ENCODE measurements at regions not wholly inside any gene's neighbourhood (a gene's known extent, or its start where the extent isn't known, plus 50 kb on each side); places are given as distances from the start of the nearest gene placed in this dataset.

- no peak for DNase-seq (ENCODE audit: low read depth in 1 of 2, low spot score in 2 of 2)
- no peak overlapping the region for H2AK5ac ChIP-seq (ENCODE audit: low read depth, low read length)
- POLR2A ChIA-PET (ENCODE audit: partially characterized antibody): no interaction called here
- H3K4me1 ChIP-seq (replicated peaks in 1 of 4; ENCODE audit: control insufficient read depth in 3 of 4, insufficient read depth in 4 of 4, low read length in 3 of 4): no peaks in the 10 kb centered on the region
- FAIRE-seq: peak; percentile 24
- H3K9me3 ChIP-seq (ENCODE audit: insufficient read depth in 2 of 2, low read depth in 1 of 2, low read length in 1 of 2): no peaks in the 10 kb centered on the region
- TF ChIP-seq SP2 (IDR thresholded peaks at IDR 0.05; ENCODE audit: low read length) (no peak), CREB1 (IDR thresholded peaks at IDR 0.05) (no peak), E2F6 (IDR thresholded peaks at IDR 0.05) (no peak), SUZ12 (IDR thresholded peaks at IDR 0.05; ENCODE audit: low read length) (no peak), MAFK (IDR thresholded peaks at IDR 0.05; ENCODE audit: low read depth, low read length) (no peak), SIRT6 (IDR thresholded peaks at IDR 0.05; ENCODE audit: low read length) (no peak), EGR1 (IDR thresholded peaks at IDR 0.05; ENCODE audit: borderline replicate concordance, low read depth, low read length) (no peak), JUN (IDR thresholded peaks at IDR 0.05; ENCODE audit: low read depth, low read length) (no peak), TCF12 (IDR thresholded peaks at IDR 0.05; ENCODE audit: low read depth, low read length) (no peak)
- H3K23me2 ChIP-seq (ENCODE audit: low read depth, low read length): no peaks in the 10 kb centered on the region
- no peak overlapping the region for H2BK5ac ChIP-seq (ENCODE audit: low read depth, low read length)
- H3K79me2 ChIP-seq (ENCODE audit: control insufficient read depth in 1 of 2, insufficient read depth in 2 of 2, low read length in 2 of 2): no peaks in the 10 kb centered on the region
- no peak overlapping the region for H4K5ac ChIP-seq (ENCODE audit: insufficient read length, low read depth, low read length)
- no peak overlapping the region for H3K14ac ChIP-seq (ENCODE audit: insufficient read length)
- no peak overlapping the region for H3K4me2 ChIP-seq (ENCODE audit: insufficient read depth in 1 of 2, low read depth in 2 of 2, low read length in 2 of 2)
- H3K79me1 ChIP-seq (ENCODE audit: low read depth, low read length): no peaks in the 10 kb centered on the region
- H2BK15ac ChIP-seq (ENCODE audit: low read length): no peak overlapping the region
- no peak overlapping the region for H4K8ac ChIP-seq (ENCODE audit: extremely low read depth, insufficient read depth, low read length)
- no peak overlapping the region for H2BK120ac ChIP-seq (replicated peaks; ENCODE audit: low read depth, low read length)
- WGBS, 2 experiments (ENCODE audit: extremely low coverage in 1 of 2, insufficient coverage in 1 of 2, insufficient read length in 1 of 2, insufficient replicate concordance in 2 of 2, low coverage in 1 of 2, low lambda C conversion rate in 2 of 2, missing lambda C conversion rate in 1 of 2): 74% methylated on average over 4 of the region's 4 CpGs; no CpG with 5 or more reads in 1 of the 2 experiments
- H4K91ac ChIP-seq (replicated peaks; ENCODE audit: insufficient read length, low read length): no peak overlapping the region
- H2BK12ac ChIP-seq (ENCODE audit: low read depth, low read length): no peak overlapping the region
- H3K4me3 ChIP-seq (ENCODE audit: extremely low read depth in 1 of 4, insufficient read depth in 2 of 4, low read depth in 3 of 4, low read length in 4 of 4): no peak overlapping the region
- H3K23ac ChIP-seq (ENCODE audit: insufficient read length): no peak overlapping the region
- no peak overlapping the region for H3K27ac ChIP-seq (ENCODE audit: low read depth, low read length)
- H2BK20ac ChIP-seq (ENCODE audit: low read length): no peak overlapping the region
- H2AFZ ChIP-seq (ENCODE audit: low read length): no peak overlapping the region
- CTCF ChIA-PET (ENCODE audit: partially characterized antibody): interaction anchor here (1.4 kb wide), 1 partner anchor 17 kb away, joined by 3 read pairs; no protein-coding TSS in a partner anchor
- H3K27me3 ChIP-seq (replicated peaks in 1 of 4; ENCODE audit: control insufficient read depth in 3 of 4, extremely low read depth in 1 of 4, insufficient read depth in 3 of 4, low read length in 3 of 4): no peaks in the 10 kb centered on the region
- no peaks in the 10 kb centered on the region for H3K36me3 ChIP-seq (ENCODE audit: control insufficient read depth in 2 of 4, insufficient read depth in 4 of 4, low read length in 3 of 4)
- H3K18ac ChIP-seq (ENCODE audit: extremely low read depth, low read length): no peak overlapping the region
- no peak overlapping the region for H3K9ac ChIP-seq (replicated peaks in 1 of 4; ENCODE audit: extremely low read depth in 1 of 4, low read depth in 3 of 4, low read length in 3 of 4)
- no peak overlapping the region for H3K4ac ChIP-seq (replicated peaks; ENCODE audit: insufficient read length, low read depth, low read length)
- no peak overlapping the region for H3K56ac ChIP-seq (replicated peaks; ENCODE audit: insufficient read length, low read depth, low read length)
- no peaks in the 10 kb centered on the region for H4K20me1 ChIP-seq (replicated peaks in 1 of 2; ENCODE audit: control insufficient read depth in 1 of 2, insufficient read depth in 2 of 2, low read length in 2 of 2)
These were observed 406.1 kb upstream of the MEX3C start for GRCh38 chr18:51603551-51603950.
